Neural progenitor cell (in vitro differentiated cells): ENCODE measurements at regions not wholly inside any gene's neighbourhood (a gene's known extent, or its start where the extent isn't known, plus 50 kb on each side); places are given as distances from the start of the nearest gene placed in this dataset.
A peak's percentile ranks its signal among the peaks of the same experiment; 100 is the strongest.

Experiments used
- EZH2phosphoT487 ChIP-seq: fragments of 200-600 bp; sonication (generic); IDR thresholded peaks from 2 replicates; pipeline ENCODE4 v1.6.1; 2017; ENCODE audit warnings: antibody characterized with exemption
- TF ChIP-seq, protein P1 (sequence below): fragments of 200-600 bp; sonication (generic); IDR thresholded peaks from 2 replicates; pipeline ENCODE4 v1.5.1; 2017; ENCODE audit warnings: antibody characterized with exemption, mild to moderate bottlenecking

DNA sequence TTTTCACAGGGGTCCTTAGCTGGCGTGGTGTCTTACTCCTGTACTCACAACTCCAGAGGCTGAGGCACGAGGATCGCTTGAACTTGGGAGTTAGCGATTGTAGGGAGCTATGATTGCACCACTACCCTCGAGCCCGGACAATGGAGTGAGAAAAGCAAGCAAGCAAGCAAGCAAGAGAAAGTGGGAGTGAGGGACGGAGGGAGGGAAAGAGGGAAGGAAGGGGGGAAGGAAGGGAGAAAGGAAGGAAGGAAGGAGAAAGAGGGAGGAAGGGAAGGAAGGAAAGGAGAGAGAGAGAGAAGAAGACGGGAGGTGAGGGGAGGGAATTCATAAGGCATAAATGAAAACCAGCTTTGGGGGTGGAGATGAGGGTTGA lies 120.5 kb downstream of the TRIM27 start:
- TF ChIP-seq, protein P1, sequence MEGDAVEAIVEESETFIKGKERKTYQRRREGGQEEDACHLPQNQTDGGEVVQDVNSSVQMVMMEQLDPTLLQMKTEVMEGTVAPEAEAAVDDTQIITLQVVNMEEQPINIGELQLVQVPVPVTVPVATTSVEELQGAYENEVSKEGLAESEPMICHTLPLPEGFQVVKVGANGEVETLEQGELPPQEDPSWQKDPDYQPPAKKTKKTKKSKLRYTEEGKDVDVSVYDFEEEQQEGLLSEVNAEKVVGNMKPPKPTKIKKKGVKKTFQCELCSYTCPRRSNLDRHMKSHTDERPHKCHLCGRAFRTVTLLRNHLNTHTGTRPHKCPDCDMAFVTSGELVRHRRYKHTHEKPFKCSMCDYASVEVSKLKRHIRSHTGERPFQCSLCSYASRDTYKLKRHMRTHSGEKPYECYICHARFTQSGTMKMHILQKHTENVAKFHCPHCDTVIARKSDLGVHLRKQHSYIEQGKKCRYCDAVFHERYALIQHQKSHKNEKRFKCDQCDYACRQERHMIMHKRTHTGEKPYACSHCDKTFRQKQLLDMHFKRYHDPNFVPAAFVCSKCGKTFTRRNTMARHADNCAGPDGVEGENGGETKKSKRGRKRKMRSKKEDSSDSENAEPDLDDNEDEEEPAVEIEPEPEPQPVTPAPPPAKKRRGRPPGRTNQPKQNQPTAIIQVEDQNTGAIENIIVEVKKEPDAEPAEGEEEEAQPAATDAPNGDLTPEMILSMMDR: no peak
- TF ChIP-seq EZH2phosphoT487: peak; percentile 14
